Gastroesophageal sphincter (tissue), 3 donors: ENCODE measurements at regions not wholly inside any gene's neighbourhood (a gene's known extent, or its start where the extent isn't known, plus 50 kb on each side); places are given as distances from the start of the nearest gene placed in this dataset.

Source experiments
- EP300 ChIP-seq: sonication (generic); formaldehyde crosslinking; IDR thresholded peaks from one replicate; pipeline ENCODE4 v1.6.1; 2017; ENCODE audit warnings: antibody characterized with exemption, mild to moderate bottlenecking
- POLR2A ChIP-seq, 2 donors: fragments of 450-650 bp; IDR thresholded peaks; one replicate each; pipeline ENCODE4 v1.6.1; 2017; ENCODE audit warnings: antibody characterized with exemption in 2 of 2, mild to moderate bottlenecking in 2 of 2, moderate library complexity in 1 of 2
- POLR2AphosphoS5 ChIP-seq: sonication (generic); formaldehyde crosslinking; IDR thresholded peaks from one replicate; pipeline ENCODE4 v1.6.1; 2017; ENCODE audit warnings: antibody characterized with exemption
- TF ChIP-seq, protein P1 (sequence below), 4 experiments: fragments of 200-600 bp in 2 of 4; fragments of 450-650 bp in 2 of 4; sonication (generic) in 1 of 4; IDR thresholded peaks; one replicate each; pipeline ENCODE4 v1.5.1; 2017 to 2019; ENCODE audit warnings: antibody characterized with exemption in 4 of 4, mild to moderate bottlenecking in 2 of 4, moderate library complexity in 2 of 4

DNA sequence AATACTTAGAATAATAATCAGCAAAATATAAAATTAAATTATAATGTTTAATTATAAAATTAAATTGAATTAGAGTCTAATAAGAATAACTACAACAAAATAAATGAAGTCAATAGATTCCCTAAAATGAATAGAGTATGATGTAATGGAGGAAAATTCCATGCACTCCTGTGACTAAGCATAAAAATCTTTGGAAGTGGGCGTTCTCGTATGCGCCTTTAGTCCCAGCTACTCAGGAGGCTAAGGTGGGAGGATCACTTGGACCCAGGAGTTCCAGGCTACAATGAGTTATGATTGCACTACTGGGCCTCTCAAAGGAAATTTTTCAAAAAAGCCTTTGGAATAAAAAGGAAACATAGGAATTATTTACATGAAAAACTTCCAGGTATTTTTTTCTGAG lies 955.4 kb upstream of the POU3F3 start:
- TF ChIP-seq, protein P1, sequence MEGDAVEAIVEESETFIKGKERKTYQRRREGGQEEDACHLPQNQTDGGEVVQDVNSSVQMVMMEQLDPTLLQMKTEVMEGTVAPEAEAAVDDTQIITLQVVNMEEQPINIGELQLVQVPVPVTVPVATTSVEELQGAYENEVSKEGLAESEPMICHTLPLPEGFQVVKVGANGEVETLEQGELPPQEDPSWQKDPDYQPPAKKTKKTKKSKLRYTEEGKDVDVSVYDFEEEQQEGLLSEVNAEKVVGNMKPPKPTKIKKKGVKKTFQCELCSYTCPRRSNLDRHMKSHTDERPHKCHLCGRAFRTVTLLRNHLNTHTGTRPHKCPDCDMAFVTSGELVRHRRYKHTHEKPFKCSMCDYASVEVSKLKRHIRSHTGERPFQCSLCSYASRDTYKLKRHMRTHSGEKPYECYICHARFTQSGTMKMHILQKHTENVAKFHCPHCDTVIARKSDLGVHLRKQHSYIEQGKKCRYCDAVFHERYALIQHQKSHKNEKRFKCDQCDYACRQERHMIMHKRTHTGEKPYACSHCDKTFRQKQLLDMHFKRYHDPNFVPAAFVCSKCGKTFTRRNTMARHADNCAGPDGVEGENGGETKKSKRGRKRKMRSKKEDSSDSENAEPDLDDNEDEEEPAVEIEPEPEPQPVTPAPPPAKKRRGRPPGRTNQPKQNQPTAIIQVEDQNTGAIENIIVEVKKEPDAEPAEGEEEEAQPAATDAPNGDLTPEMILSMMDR (IDR thresholded peaks at IDR 0.05), result no peak
- no peak for TF ChIP-seq POLR2A (IDR thresholded peaks at IDR 0.05)
- TF ChIP-seq POLR2AphosphoS5, result no peak
- no peak for TF ChIP-seq EP300
